HepG2 (cell line): ENCODE measurements at regions not wholly inside any gene's neighbourhood (a gene's known extent, or its start where the extent isn't known, plus 50 kb on each side); places are given as distances from the start of the nearest gene placed in this dataset.

Source experiments
- ATAC-seq: fragments of 200-7000 bp; cut with Tn5 transposase; 3 replicates; pipeline ENCODE4 v1.9.1; 2020; ENCODE audit warnings: mild to moderate bottlenecking, moderate library complexity
- BruUV-seq: library from RNA; stranded (reverse); fragments of 400-500 nt; replicated peaks from 2 replicates; lab custom pipeline; 2021; lab: Mats Ljungman, UMichigan
- CTCF ChIA-PET: fragments of 300-600 bp; formaldehyde crosslinking; extraction: SDS; loops from one replicate; lab custom pipeline; 2021; ENCODE audit warnings: low total read pairs, inconsistent platforms, low intra/inter-chr PET ratio; lab: Yijun Ruan, JAX
- POLR2A ChIA-PET: fragments of 350-600 bp; sonication (Branson Sonifier 250); formaldehyde crosslinking; loops from one replicate; lab custom pipeline; 2020; ENCODE audit warnings: antibody characterized with exemption, inconsistent platforms; lab: Yijun Ruan, JAX
- DNase-seq: peaks from one replicate; pipeline ENCODE4 v3.0.0-alpha.2; 2015; ENCODE audit warnings: low spot score
- FAIRE-seq: peaks from 3 replicates; lab custom pipeline; 2011; peaks lifted over from hg19 to GRCh38; lab: Jason Lieb, UNC
- H2AFZ ChIP-seq: one replicate; pipeline ENCODE4 v1.6.1; 2011; ENCODE audit warnings: low read length, inconsistent platforms
- H3K27ac ChIP-seq: fragments of 300-600 bp; 3 replicates; pipeline ENCODE4 v1.8.0; 2011; ENCODE audit warnings: mixed run types, mild to moderate bottlenecking, mixed read lengths, low read length, inconsistent platforms; ENCODE audit not compliant: insufficient read depth; ENCODE audit errors: extremely low read length
- H3K27me3 ChIP-seq, 2 experiments: fragments of 200-600 bp in 1 of 2; 2 replicates in 1 of 2; 3 replicates in 1 of 2; pipeline versions ENCODE4 v1.6.0 to v1.8.0; 2011; ENCODE audit warnings: low read length in 2 of 2, mild to moderate bottlenecking in 2 of 2, moderate library complexity in 2 of 2, inconsistent platforms in 1 of 2; ENCODE audit not compliant: insufficient read depth in 2 of 2, control insufficient read depth in 1 of 2
- H3K36me3 ChIP-seq, 2 experiments: fragments of 200-600 bp in 1 of 2; replicated peaks in 1 of 2; 2 replicates in 1 of 2; 3 replicates in 1 of 2; pipeline versions ENCODE4 v1.5.1 to v1.8.0; 2011; ENCODE audit warnings: low read length in 2 of 2, inconsistent platforms in 1 of 2; ENCODE audit not compliant: insufficient read depth in 2 of 2, control insufficient read depth in 1 of 2
- H3K4me1 ChIP-seq: 2 replicates; pipeline ENCODE4 v1.5.1; 2012; ENCODE audit warnings: low read length, inconsistent platforms; ENCODE audit not compliant: insufficient read depth
- H3K4me2 ChIP-seq: 2 replicates; pipeline ENCODE4 v1.6.0; 2011; ENCODE audit warnings: low read depth, low read length, inconsistent platforms
- H3K4me3 ChIP-seq, 3 experiments: fragments of 200-600 bp in 1 of 3; sonication (generic), shearing (Covaris generic) in 1 of 3; replicated peaks in 1 of 3; 2 replicates each; pipeline ENCODE4 v1.5.1; 2011 to 2016; ENCODE audit warnings: low read length in 3 of 3, inconsistent platforms in 2 of 3, low read depth in 2 of 3, mild to moderate bottlenecking in 2 of 3, control low read depth in 1 of 3, mixed read lengths in 1 of 3; ENCODE audit not compliant: insufficient read depth in 1 of 3
- H3K79me2 ChIP-seq: one replicate; pipeline ENCODE4 v1.6.1; 2011; ENCODE audit warnings: low read length, inconsistent platforms; ENCODE audit not compliant: insufficient read depth
- H3K9ac ChIP-seq: 2 replicates; pipeline ENCODE4 v1.6.0; 2011; ENCODE audit warnings: mild to moderate bottlenecking, low read depth, low read length, inconsistent platforms; ENCODE audit not compliant: insufficient read depth
- H3K9me3 ChIP-seq: 2 replicates; pipeline ENCODE4 v1.5.1; 2012; ENCODE audit warnings: mild to moderate bottlenecking, low read length
- H4K20me1 ChIP-seq: 2 replicates; pipeline ENCODE4 v1.6.0; 2011; ENCODE audit warnings: inconsistent platforms, mild to moderate bottlenecking, low read length, moderate library complexity; ENCODE audit not compliant: insufficient read depth
- GABPA ChIP-seq, 2 experiments: IDR thresholded peaks; 2 replicates each; pipeline ENCODE4 v1.6.1; 2011 to 2016; ENCODE audit warnings: low read depth in 2 of 2, low read length in 1 of 2, missing biosample characterization in 1 of 2, missing genetic modification characterization in 1 of 2
- KDM1A ChIP-seq: IDR thresholded peaks from 2 replicates; pipeline ENCODE4 v1.6.1; 2016; ENCODE audit warnings: missing compliant biosample characterization
- ZFP36 ChIP-seq: fragments of 150-350 bp; IDR thresholded peaks from 2 replicates; pipeline ENCODE4 v1.6.1; 2018; ENCODE audit warnings: borderline replicate concordance, low read length, low read depth; ENCODE audit not compliant: partially characterized antibody
- ZNF816 ChIP-seq: sonication (generic); formaldehyde crosslinking; IDR thresholded peaks from 2 replicates; pipeline ENCODE4 v1.8.0; 2022; ENCODE audit warnings: missing genetic modification reagents, mild to moderate bottlenecking, borderline replicate concordance
- WGBS: methylation state at CpG from one replicate; pipeline ENCODE4 v1.1.6; 2017; ENCODE audit warnings: low lambda C conversion rate; 5-methylcytosine and 5-hydroxymethylcytosine counted together
- in situ Hi-C: cut with HindIII; loops from 2 replicates; pipeline ENCODE4 v1.10.0; 2017; ENCODE audit warnings: low pct_unique_long_range_greater_than_20kb; ENCODE audit not compliant: extremely low pct_ligation_motif_present
- intact Hi-C: fragments of 100-400 bp; cut with micrococcal nuclease; formaldehyde crosslinking; loops from one replicate; pipeline ENCODE4 v1.10.0; 2022; ENCODE audit not compliant: unreplicated experiment
- TF ChIP-seq, protein P1 (sequence below): sonication (generic); formaldehyde crosslinking; IDR thresholded peaks from 2 replicates; pipeline ENCODE4 v1.8.1; 2023; ENCODE audit warnings: mild to moderate bottlenecking, missing genetic modification reagents, borderline replicate concordance

DNA sequence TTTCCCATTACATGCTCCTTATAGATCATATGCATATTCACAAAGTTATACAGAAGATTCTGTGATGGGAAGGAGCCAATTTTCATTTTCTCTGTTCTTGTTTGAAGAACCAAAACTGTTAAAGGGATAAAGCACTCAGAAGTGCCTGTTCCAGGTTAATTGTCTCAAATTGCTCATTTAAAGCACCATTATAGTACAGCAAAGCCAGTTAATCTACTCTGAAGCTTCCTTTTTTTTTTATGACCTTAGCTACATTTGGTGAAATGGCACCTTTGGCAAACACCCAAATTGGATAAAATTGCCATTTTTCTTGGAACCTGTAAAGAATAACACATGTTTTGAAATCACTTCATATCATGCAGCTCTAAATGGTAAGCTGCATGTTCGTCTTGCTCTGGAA lies 1092.3 kb downstream of the BCL11A start:
- DNase-seq: no peak
- no peaks in the 10 kb centered on the region for H3K79me2 ChIP-seq
- ChIA-PET POLR2A (no interaction called here), CTCF (no interaction called here)
- H2AFZ ChIP-seq: no peak overlapping the region
- H3K9me3 ChIP-seq: peaks cover 9% of the 10 kb centered on the region; the same call in 1 of the 2 replicates
- no peak overlapping the region for H3K27ac ChIP-seq
- no peaks in the 10 kb centered on the region for H4K20me1 ChIP-seq
- intact Hi-C loops: no loop called here
- BruUV-seq: no TSS peak
- H3K36me3 ChIP-seq: no peaks in the 10 kb centered on the region
- TF ChIP-seq, protein P1, sequence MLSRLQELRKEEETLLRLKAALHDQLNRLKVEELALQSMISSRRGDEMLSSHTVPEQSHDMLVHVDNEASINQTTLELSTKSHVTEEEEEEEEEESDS (CRISPR knock-in tag): no peak
- TF ChIP-seq ZNF816 (no peak), ZFP36 (no peak), GABPA (IDR thresholded peaks at IDR 0.05; ENCODE audit: low read depth, low read length) (no peak), GABPA (CRISPR knock-in tag; IDR thresholded peaks at IDR 0.05; ENCODE audit: low read depth) (no peak)
- 0% methylated on average over 1 of the region's 1 CpG for WGBS
- FAIRE-seq: no peak
- ATAC-seq: no peak
- H3K4me2 ChIP-seq: no peak overlapping the region
- H3K27me3 ChIP-seq: no peaks in the 10 kb centered on the region
- no peak overlapping the region for H3K9ac ChIP-seq
- no peak overlapping the region for H3K4me3 ChIP-seq
- in situ Hi-C loops: no loop called here
- H3K4me1 ChIP-seq: no peaks in the 10 kb centered on the region

DNA sequence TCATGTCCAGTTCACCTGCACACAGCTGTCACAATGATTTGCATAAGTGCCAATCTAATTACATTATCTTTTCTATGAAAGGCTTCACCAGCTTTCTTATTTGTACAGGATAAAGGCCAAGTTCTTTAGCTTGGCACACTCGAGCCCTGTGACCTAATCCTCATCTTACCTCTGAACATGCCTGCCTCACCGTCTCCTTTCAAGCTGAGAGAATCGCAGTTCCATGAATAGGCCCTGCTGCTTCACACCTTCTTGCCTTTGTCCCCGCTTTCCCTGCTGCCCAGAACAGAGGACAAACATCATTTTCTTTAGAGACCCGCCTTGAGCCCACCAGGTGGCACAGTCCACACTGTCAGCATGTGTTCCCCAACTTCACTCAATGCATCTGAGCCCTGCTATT lies 1094.7 kb downstream of the BCL11A start:
- BruUV-seq: no TSS peak
- Histone ChIP-seq H3K9me3 (no peaks in the 10 kb centered on the region), H2AFZ (no peak overlapping the region), H3K9ac (no peak overlapping the region), H3K27me3 (no peaks in the 10 kb centered on the region), H3K4me3 (no peak overlapping the region), H4K20me1 (no peaks in the 10 kb centered on the region), H3K4me2 (no peak overlapping the region), H3K4me1 (no peaks in the 10 kb centered on the region), H3K27ac (no peak overlapping the region), H3K79me2 (no peaks in the 10 kb centered on the region), H3K36me3 (no peaks in the 10 kb centered on the region)
- no peak for DNase-seq
- intact Hi-C loops: no loop called here
- in situ Hi-C loops: no loop called here
- CTCF ChIA-PET: no interaction called here
- no peak for TF ChIP-seq KDM1A (CRISPR knock-in tag)
- ATAC-seq: no peak
- POLR2A ChIA-PET: no interaction called here
- WGBS: 1% methylated on average over 5 of the region's 5 CpGs
- FAIRE-seq: no peak
